ENCODE measurements at regions not wholly inside any gene's neighbourhood (a gene's known extent, or its start where the extent isn't known, plus 50 kb on each side); places are given as distances from the start of the nearest gene placed in this dataset.
"Not testable (repeated sequence)": the region's sequence is repeated elsewhere in the genome, so short reads cannot be mapped to it uniquely, and the experiment has no call there.

DNA sequence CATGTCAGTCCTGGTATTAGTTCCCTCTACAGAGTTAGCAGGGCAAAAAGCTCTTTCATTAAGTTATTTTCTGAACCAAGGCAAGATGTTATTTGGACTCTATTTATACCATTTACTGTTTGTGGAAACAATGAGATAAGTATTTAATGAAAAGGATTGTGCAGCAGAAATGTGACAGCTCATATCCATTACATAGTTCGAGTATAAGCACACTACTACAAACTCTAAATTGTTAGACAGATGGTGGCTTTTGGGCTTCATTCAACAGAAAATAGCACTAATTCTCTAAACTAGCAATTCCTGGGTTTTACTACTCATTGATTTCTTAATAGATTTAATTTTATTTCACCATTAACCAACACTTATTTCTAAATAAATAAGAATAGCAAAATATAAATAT lies 95.2 kb upstream of the ANK2 start:
- TF ChIP-seq, protein P1, sequence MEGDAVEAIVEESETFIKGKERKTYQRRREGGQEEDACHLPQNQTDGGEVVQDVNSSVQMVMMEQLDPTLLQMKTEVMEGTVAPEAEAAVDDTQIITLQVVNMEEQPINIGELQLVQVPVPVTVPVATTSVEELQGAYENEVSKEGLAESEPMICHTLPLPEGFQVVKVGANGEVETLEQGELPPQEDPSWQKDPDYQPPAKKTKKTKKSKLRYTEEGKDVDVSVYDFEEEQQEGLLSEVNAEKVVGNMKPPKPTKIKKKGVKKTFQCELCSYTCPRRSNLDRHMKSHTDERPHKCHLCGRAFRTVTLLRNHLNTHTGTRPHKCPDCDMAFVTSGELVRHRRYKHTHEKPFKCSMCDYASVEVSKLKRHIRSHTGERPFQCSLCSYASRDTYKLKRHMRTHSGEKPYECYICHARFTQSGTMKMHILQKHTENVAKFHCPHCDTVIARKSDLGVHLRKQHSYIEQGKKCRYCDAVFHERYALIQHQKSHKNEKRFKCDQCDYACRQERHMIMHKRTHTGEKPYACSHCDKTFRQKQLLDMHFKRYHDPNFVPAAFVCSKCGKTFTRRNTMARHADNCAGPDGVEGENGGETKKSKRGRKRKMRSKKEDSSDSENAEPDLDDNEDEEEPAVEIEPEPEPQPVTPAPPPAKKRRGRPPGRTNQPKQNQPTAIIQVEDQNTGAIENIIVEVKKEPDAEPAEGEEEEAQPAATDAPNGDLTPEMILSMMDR (IDR thresholded peaks at IDR 0.05; ENCODE audit: low read depth, low read length) = no peak
- H3K9me3 ChIP-seq = no peaks in the 10 kb centered on the region
- H3K36me3 ChIP-seq = no peaks in the 10 kb centered on the region
- no peak overlapping the region; the same call in 1 of the 2 replicates for H3K4me3 ChIP-seq (ENCODE audit: low read depth, low read length)
- no peaks in the 10 kb centered on the region for H3K27me3 ChIP-seq
- no peak for DNase-seq
- peaks cover 21% of the 10 kb centered on the region for H3K4me1 ChIP-seq

GRCh38 chr4:112956484-112956896 lies 93.0 kb upstream of the ANK2 start:
- Histone ChIP-seq H3K36me3 (no peaks in the 10 kb centered on the region), H3K4me1 (peaks cover 39% of the 10 kb centered on the region), H3K4me3 (ENCODE audit: low read depth, low read length) (peak overlapping the region; percentile 4), H3K9me3 (no peaks in the 10 kb centered on the region), H3K27me3 (no peaks in the 10 kb centered on the region)
- peak; percentile 53 for DNase-seq
- TF ChIP-seq, protein P1 (IDR thresholded peaks at IDR 0.05; ENCODE audit: low read depth, low read length) = no peak

DNA sequence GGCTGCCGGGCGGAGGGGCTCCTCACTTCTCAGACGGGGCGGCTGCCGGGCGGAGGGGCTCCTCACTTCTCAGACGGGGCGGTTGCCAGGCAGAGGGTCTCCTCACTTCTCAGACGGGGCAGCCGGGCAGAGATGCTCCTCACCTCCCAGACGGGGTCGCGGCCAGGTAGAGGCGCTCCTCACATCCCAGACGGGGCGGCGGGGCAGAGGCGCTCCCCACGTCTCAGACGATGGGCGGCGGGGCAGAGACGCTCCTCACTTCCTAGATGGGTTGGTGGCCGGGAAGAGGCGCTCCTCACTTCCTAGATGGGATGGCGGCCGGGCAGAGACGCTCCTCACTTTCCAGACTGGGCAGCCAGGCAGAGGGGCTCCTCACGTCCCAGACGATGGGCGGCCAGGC lies 91.7 kb upstream of the ANK2 start:
- H3K4me3 ChIP-seq (ENCODE audit: low read depth, low read length); H3K36me3 ChIP-seq; DNase-seq; H3K9me3 ChIP-seq; H3K27me3 ChIP-seq: not testable (repeated sequence)
- peaks cover 45% of the 10 kb centered on the region for H3K4me1 ChIP-seq

GRCh38 chr4:112966701-112967488 lies 82.6 kb upstream of the ANK2 start:
- Histone ChIP-seq H3K9me3 (no peaks in the 10 kb centered on the region), H3K4me3 (ENCODE audit: low read depth, low read length) (no peak overlapping the region), H3K4me1 (peaks cover 26% of the 10 kb centered on the region), H3K27me3 (no peaks in the 10 kb centered on the region), H3K36me3 (peaks cover 31% of the 10 kb centered on the region)
- DNase-seq = no peak
- TF ChIP-seq, protein P1 (IDR thresholded peaks at IDR 0.05; ENCODE audit: low read depth, low read length) = no peak

DNA sequence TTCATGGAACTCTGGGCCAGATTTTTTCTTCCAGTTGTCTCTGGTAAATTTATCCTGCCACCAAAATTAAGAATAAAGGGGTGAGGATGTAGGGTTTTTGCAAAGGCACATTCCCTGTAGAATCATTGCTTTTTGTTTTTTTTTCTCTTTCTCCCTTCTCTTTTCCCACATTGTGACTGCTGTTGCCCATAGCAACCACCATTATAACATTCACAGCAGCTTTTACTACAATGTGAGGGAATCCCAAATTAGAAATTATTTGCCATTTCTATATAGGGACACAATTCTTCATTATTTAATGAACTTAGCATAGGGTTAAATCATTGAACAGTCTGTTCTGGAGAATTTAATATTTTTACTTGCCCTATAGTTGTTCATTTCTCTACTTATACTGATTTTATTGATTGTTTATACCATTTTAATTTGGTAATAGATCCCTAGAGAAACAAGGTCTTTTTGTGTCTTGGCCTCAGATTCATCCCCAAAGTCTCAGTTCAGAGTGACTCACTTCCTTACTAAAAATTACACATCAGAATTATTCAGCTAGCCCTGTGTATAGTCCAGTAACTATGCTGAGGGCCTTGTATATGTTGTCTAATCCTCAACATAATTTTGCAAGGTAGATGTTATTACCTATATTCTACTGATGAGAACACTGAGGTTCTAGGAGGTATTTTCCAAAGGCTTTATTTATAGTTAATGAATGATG lies 80.8 kb upstream of the ANK2 start:
- no peak for DNase-seq
- H3K27me3 ChIP-seq = no peaks in the 10 kb centered on the region
- no peak overlapping the region for H3K4me3 ChIP-seq (ENCODE audit: low read depth, low read length)
- TF ChIP-seq, protein P1 (IDR thresholded peaks at IDR 0.05; ENCODE audit: low read depth, low read length) = no peak
- H3K4me1 ChIP-seq = peaks cover 28% of the 10 kb centered on the region
- peaks cover 38% of the 10 kb centered on the region for H3K36me3 ChIP-seq
- no peaks in the 10 kb centered on the region for H3K9me3 ChIP-seq

GRCh38 chr4:112970903-112971302 lies 78.5 kb upstream of the ANK2 start:
- Histone ChIP-seq H3K36me3 (peaks cover 35% of the 10 kb centered on the region), H3K9me3 (no peaks in the 10 kb centered on the region), H3K4me1 (peaks cover 41% of the 10 kb centered on the region), H3K27me3 (no peaks in the 10 kb centered on the region), H3K4me3 (ENCODE audit: low read depth, low read length) (no peak overlapping the region)
- TF ChIP-seq, protein P1 (IDR thresholded peaks at IDR 0.05; ENCODE audit: low read depth, low read length) = no peak
- no peak for DNase-seq

All from BE2C (cell line).